ENCODE measurements at regions not wholly inside any gene's neighbourhood (a gene's known extent, or its start where the extent isn't known, plus 50 kb on each side); places are given as distances from the start of the nearest gene placed in this dataset.
"Not testable (repeated sequence)": the region's sequence is repeated elsewhere in the genome, so short reads cannot be mapped to it uniquely, and the experiment has no call there.

DNA sequence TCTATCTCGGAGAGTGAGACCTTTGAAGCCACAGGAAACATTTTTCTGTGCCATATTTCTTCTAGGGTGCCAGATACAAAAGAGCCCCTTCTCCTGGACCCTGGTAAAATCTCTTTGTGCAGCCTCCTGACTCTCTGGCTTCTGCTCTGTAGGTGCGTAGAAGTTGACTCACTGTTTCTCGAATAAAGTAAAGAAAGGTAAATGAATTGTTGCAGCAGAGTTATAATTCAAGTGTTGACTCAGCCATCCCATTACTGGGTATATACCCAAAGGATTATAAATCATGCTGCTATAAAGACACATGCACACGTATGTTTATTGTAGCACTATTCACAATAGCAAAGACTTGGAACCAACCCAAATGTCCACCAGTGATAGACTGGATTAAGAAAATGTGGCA lies 371.0 kb downstream of the OSTF1 start:
- DNase-seq (ENCODE audit: low spot score): not testable (repeated sequence)

DNA sequence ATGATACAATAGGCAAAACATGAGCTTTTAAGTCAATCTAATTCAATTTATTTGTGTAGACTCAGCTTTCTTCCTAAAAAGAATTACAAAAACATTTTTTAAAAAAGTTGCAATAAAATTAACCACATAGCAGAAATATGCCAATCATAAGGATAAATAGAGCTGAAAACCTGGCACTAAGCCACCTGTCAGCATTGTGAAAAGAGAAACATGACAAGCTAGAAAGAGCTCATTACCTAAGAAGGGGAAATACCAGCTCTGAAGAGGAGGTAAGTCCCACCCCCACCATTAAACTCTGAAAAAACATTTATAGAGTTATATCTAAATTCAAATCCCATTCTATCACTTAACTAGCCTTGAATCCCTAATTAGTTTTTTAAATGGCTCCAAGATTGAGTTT lies 372.9 kb downstream of the OSTF1 start:
- DNase-seq (ENCODE audit: low spot score): no peak

DNA sequence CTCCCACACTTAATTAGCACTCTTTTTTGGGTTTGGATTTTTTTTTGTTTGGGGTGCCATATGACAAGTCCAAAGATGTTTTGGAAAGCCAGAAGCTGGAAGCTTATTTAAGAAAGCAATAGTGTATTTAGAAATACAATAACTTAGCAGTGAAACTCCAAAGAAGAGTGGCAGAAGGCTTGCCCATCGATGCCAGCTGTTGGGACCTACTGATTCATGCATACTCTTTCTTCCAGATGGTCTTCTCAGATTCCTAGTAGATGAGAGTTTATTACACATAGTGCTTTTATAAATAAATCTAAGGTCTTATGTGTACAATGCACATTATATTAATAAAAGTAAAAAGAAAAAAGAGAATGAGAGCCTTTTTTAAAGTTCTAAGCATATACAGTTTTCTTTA lies 374.6 kb downstream of the OSTF1 start:
- no peak for DNase-seq (ENCODE audit: low spot score)

DNA sequence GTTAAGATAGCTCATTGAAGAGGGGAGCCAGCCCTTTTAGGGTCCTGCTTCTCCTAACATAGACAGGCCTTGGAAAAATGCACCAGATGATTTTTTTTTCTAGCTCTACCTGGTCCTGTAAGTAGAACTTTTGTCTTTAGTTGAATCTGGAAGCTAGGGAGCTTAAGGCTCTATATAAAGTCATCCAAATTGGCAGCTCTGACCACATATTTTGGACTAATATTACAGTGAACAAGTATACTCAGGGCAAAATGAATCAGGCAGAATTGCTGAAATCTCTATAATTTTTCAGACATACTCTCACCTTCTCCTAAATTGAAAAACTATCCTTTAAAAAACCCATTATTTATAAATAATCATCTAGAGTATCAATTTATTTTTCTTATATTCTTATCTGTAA lies 375.6 kb downstream of the OSTF1 start:
- DNase-seq (ENCODE audit: low spot score): no peak

DNA sequence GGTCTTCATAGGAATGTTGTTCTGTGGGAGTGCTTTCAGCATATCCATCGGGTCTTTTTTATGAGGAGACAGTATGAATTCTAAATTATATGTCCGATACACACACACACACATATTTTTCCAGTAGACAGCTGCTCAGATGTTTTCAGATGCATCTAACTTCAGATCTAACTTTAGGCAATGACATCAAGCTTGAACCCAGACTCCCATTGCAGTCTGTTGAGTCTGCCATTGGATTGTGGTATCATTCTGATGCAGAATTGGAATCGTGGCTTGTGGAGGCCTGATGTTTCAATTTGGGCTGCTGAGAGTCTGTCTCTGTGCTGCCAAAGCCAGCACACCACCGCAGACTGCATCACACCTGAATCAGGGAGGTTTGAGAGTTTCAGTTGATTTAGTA lies 376.4 kb downstream of the OSTF1 start:
- DNase-seq (ENCODE audit: low spot score): no peak

DNA sequence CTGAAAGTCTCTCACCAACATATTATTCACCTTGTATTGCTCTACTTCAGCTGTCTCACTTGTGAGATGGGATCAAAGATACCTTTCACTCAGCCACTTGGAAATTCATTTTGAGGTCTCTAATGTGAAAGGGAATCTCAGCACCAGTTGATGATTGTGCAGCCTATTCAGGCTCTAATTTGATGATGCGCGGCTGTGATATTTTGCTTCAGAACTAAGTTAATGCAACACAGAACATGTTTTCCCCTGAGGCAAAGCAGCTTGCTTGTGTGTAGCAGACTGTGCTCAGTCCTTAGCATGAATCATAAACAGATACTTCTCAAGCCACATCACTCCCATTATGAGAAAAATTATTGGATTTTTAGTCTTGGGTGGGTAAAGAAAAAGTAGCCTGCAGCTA lies 378.8 kb downstream of the OSTF1 start:
- DNase-seq (ENCODE audit: low spot score): no peak

DNA sequence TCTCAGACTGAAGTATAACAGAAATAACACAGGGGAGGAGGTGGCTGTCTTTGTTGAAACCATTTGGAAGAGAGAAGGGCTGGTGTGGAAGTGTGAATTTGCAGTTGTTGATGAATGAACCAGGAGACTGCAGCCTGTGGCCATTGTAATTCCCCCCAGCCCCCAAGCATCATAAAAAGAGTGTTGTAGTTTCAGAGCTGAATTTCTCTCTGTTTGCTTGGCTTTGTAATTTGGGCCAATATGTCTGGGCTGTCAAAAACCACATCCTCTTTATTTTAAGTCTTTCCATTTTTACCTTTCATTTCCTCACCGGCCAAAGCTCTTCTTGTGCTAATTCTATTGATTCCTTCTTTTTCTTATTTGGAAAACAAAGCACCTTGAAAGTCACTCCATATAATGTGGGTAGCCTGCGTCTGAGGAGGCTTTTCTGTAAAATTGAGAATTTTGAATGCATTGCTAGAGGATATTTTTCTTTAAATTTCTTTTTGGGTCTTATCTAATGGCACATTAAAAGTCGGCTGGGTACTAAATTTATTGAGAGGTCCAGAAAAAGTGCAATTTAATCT lies 383.3 kb downstream of the OSTF1 start:
- DNase-seq (ENCODE audit: low spot score): no peak

DNA sequence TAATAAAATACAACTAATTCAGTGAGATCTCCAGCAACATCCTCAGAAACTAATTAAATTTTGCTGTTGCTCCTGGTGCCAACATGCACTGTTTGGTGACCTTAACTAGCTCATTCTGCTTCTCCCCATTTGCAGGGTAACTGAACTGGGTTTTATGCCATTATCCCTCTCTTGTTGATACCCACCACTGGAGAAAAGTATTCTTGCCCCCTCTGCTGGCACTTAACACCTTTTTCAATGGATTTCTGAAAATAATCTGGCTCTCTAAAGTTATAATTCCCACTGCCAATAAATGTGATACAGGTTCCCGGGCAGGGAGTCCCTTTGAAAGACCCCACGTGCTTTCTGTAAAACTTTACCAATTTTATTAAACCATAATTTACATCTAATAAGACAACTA lies 394.3 kb downstream of the OSTF1 start:
- DNase-seq (ENCODE audit: low spot score): no peak

DNA sequence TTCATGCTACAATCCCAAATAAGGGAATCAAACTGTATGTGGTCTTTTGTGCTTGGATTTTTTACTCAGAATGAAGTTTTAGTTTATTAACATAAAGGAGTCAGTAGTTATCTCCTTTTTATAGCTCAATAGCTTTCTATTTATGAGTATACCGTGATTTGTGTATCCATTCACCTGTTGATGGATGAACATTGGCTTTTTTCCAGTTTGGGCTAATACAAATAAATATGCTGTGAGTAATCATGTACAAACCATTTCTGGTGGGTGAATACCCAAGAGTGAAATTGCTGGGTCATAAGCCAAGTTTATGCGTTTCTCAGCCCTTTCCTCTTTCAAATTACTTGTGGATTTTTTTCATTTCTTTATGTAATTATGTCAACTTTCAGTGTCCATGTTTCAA lies 395.3 kb downstream of the OSTF1 start:
- DNase-seq (ENCODE audit: low spot score): no peak

DNA sequence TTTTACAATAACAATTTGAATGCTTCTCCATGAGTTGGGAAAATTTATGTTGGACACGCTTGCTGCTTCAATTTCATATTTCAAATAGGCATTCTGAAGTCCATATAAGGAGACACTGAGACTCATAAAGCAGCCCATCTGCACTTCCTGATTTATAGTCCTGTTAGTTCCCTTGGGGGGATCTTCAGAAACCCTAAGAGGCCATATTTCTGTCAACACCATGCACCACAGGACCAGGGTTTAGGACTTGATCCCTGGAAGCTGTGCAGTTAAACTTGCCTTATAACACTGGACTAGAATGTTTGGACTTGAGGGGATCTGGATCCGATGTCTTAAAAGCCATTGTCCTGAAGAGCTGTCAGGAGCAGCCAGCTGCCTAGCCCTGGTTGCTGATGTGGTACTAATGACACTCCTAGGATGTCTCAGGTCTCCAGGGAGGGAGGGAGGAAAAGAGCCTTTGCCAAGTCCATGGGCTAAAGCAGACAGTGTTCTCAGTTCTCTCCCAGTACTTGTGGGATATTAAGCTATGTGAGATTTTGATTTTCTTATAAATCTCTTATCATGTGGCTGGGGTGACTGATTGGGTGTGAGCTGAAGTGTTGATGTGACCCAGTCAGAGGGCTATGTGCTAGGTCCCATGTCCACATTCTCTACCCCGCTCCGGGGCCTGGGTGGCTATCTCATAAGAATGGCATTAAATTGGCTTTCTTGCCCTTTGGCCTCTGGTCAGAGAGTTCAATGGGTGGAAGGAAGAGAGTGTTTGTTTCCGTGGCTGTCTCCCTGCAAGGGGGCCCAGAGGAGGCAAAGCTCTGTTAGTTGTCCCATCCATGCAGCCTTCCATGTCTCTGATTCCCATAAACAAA lies 399.8 kb downstream of the OSTF1 start:
- no peak for DNase-seq (ENCODE audit: low spot score)

DNA sequence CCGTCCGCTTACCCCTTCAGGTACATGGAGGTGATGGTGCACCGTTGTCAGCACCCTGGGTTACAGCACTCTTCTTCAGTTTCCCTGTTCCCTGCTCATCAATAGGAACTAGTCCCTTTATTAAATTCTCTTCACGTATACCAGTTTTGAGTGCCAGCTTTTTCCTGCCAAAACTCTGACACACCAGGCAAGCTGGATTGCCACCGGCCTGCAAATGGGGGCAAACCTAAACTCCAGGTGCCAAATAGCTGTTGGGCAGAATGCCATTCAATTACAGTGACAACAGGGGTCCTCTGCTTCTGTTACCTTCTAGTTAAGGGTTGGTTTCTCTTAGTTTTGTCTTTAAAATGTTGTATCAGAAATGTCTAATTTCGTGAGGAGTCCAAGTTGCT lies 400.4 kb downstream of the OSTF1 start:
- DNase-seq (ENCODE audit: low spot score): no peak

DNA sequence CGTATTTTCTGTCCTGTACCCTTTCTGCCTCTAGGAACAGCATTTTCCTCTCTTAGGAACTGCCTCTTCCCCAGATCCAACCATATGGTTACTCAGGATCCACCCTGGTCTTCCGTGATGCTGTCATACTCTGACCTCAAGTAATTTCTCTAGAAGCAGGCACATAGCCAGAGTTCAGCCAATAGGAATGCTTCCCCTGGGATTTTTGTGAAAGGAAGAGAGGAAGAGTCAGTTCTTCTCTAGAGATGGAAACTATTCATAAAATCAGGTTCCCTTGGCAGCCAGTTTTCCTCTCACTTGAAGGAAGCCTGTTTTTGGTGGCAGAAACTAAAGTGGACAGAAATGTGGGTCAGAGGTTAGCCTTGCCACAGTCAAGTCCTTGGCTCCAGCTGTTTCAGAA lies 400.1 kb upstream of the PCSK5 start:
- DNase-seq (ENCODE audit: low spot score): no peak

DNA sequence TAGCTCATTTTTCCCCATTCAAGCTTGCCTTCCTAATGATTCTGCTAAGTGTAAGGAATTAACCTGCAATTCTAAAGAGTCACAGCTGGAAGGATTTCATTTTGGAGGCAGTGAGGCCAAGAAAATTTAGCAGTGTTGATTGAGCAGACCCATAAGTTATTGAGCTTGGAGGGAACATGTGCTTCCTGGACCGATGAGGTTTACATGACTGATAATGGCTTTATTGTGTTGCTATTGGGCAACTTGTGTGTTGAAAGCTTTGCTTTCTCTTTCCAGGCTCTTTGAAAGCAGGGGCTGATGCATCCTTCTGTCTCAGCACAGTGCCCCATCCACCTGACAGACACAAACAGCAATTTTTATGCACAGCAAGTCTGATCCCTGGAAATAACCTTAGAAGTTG lies 398.9 kb upstream of the PCSK5 start:
- no peak for DNase-seq (ENCODE audit: low spot score)

DNA sequence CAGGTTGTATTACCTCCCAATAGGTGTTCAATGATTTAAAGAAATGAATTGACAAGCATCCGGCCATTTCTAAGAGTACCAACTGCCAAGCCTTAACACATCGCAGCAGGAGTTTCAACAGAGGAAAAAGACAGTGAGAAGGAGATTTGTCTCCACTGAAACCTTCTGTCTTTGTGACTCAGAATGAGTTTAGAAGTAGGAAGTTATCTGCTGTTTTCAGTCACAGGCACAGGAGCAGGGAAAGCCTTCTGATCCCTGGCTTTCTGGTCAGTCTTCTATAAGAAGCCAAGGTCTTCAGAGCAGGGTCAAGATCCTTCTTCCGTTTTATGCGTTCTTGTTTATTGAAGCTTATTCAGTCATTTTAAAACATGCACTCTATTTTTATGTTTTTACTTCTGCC lies 390.7 kb upstream of the PCSK5 start:
- DNase-seq (ENCODE audit: low spot score): no peak

DNA sequence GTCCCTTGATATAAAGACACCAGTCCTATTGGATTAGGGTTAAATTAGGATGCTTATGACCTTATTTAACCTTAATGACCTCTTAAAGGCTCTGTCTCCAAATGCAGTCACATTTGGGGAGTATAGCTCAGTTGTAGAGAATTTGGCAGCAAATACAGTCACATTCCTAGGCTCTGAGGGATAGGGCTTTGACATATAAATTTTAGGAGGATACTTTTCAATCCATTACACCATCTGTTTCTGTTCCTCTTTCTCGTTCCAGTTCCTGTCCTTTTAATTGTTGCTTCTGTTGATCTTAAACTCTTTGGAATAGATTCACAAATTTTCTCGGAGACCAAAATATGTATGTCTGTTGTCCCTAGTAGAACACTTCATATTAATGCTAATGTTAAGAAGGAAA lies 390.0 kb upstream of the PCSK5 start:
- no peak for DNase-seq (ENCODE audit: low spot score)

DNA sequence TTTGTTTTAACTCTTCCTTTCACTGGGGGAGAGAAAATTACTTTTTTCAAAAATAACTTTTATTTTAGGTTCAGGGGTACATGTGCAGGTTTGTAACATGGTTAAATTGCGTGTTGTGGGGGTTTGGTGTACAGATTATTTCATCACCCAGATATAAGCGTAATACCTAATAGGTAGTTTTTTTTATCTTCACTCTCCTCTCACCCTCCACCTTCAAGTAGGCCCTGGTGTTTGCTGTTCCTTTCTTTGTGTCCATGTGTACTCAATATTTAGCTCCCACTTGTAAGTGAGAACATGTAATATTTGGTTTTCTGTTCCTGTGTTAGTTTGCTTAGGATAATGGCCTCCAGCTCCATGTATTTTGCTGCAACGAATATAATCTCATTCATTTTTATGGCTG lies 389.5 kb upstream of the PCSK5 start:
- DNase-seq (ENCODE audit: low spot score): not testable (repeated sequence)

DNA sequence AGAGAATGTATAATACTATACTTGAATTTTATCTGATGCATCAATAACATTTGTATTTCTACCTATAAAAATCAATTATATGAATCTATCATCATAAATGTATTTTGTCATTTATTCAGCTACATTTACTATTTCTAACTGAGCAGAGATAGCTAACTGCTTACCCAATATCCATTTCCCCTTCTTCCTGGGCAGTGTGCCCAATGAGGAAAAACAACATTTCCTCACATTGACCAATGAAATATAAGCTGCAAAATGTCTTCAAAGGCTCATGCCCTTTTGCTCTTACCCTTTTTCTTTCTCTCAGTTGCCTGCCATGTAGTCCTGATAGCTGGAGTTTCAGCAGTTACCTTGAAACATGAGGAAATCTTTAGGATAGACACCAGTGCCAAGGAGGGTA lies 385.8 kb upstream of the PCSK5 start:
- no peak for DNase-seq (ENCODE audit: low spot score)

DNA sequence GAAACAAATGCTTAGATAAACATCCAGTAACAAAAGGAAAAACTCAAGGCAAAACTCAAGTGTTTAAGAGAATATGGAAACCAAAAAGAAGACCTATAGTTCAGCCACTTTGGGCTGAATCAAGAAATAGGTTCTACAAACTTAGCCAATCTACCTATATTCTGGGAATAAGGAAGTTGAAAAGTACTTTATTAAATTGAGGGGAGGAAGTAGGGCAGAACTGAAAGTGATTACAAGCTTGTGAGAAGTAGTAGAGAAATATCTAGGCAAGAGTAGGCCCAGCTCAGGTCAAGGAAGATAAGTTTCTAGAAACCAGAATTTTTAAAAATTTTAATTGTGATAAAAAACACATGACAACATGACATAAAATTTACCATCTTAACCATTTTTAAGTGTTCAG lies 384.8 kb upstream of the PCSK5 start:
- DNase-seq (ENCODE audit: low spot score): no peak

DNA sequence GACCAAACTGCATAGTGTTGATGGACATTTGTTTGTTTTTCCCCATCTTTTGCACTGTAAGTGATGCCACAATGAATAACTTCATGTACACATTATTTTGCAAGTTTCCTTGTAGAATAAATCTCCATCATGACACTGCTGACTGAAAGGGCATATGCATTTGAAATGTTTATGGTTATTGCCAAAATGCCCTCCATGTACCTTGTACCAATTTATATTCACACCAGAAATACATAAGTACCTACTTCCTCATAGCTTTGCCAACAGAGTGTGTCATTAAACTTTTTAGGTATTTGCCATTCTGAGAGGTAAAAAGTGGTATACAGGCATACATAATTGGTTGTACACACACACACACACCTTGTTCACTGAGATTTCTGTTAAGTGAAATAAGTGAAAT lies 361.0 kb upstream of the PCSK5 start:
- no peak for DNase-seq (ENCODE audit: low spot score)

DNA sequence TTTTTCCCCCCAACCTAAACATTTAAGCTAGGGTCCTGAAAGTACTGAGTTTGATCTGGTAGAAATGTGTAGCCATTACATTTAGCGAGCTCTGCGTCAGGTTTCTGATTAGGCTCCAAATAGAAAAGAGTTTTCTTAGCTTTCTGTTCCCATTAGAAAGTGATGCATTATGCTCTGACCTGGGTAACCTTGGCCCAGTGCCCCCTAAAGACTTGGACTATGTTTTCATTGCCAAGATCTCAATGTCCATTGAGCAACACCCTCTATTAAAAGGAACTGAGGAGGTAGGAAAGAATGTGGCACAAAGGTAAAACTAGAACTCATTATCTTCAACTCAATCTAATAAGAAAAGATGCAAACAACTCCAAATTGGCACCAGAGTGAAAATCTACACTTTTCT lies 358.9 kb upstream of the PCSK5 start:
- no peak for DNase-seq (ENCODE audit: low spot score)

DNA sequence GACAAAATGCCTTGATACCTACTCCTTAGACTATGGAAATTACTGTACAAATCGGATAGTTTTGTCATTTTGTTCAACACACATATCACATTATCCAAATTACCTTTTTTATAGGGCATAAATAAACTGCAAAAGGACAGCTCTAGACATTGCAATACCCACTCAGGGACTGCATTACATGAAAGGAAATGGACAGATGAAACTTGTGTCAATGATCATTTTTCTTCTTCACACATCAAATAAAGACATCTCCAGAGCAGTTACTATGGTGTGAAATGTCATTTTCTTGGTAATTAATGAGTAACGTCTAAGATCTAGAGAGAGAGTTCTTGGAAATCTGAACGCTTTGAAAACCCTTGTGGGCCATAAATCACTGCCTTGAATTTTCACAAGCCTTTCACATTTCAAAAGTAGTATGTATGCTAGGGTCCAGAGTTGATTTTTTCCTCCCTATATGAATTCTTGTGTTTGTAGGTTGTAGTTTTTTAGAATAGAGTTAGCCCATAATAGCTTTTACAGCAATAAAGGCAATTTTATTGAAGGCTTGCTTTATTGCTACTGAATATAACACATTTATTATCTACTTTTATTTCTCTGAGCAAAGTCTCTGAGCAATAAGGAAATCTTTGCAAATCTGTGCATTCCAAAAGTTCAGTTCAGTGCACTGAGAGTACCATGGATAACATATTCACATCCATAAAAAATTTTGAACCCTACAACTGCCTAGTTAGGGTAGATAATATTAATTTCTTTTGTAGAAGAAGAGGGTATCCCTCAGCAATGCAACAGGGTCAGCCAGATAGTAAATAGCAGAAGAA lies 358.0 kb upstream of the PCSK5 start:
- no peak for DNase-seq (ENCODE audit: low spot score)

DNA sequence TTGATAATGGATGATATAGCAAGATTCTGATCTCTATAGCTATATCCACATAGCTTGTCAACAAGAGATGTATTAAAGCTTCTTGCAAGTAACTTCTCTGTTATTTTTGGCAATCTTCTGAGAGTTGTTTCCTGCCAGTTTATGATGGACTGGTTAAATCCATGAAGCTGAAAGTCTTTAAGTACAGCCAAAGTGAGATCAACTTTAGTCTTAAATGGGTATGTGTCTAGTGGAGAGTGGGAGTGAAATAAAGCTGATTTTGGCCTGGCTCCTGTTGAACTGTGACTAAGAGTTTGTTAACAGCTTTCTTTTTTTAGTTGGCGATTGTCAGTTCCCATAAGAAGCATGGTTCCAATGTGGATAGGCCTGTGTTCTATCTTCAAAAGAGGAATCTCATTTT lies 350.9 kb upstream of the PCSK5 start:
- no peak for DNase-seq (ENCODE audit: low spot score)

DNA sequence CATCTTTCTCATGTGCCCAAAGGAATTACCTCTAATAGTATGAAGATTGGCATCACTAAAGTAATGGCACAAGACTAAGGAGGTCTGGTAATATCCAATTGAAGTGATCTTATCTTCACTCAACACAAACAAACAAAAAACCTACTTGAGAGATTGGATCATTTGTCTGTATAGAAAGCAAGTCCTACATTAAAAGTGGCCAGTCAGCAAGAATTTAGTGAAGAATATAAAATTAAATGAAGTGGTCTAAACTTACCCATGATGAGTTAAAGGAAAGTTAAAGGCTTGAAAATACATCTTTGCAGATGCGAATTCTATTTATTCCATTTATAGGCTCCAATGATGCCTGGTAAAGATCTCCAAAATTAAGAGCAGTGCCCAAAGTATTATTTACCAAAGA lies 350.3 kb upstream of the PCSK5 start:
- no peak for DNase-seq (ENCODE audit: low spot score)
